ENCODE measurements at regions not wholly inside any gene's neighbourhood (a gene's known extent, or its start where the extent isn't known, plus 50 kb on each side); places are given as distances from the start of the nearest gene placed in this dataset.

GRCh38 chr1:83016354-83016849 is 982.5 kb downstream of the TTLL7 start:
- peaks cover 0 to 19% (median 8%) of the 10 kb centered on the region in 12 donors for H3K9me3 ChIP-seq
- peaks cover 0 to 10% (median 0%) of the 10 kb centered on the region in 12 donors for H3K4me1 ChIP-seq
- TF ChIP-seq, protein P1, sequence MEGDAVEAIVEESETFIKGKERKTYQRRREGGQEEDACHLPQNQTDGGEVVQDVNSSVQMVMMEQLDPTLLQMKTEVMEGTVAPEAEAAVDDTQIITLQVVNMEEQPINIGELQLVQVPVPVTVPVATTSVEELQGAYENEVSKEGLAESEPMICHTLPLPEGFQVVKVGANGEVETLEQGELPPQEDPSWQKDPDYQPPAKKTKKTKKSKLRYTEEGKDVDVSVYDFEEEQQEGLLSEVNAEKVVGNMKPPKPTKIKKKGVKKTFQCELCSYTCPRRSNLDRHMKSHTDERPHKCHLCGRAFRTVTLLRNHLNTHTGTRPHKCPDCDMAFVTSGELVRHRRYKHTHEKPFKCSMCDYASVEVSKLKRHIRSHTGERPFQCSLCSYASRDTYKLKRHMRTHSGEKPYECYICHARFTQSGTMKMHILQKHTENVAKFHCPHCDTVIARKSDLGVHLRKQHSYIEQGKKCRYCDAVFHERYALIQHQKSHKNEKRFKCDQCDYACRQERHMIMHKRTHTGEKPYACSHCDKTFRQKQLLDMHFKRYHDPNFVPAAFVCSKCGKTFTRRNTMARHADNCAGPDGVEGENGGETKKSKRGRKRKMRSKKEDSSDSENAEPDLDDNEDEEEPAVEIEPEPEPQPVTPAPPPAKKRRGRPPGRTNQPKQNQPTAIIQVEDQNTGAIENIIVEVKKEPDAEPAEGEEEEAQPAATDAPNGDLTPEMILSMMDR (IDR thresholded peaks at IDR 0.05), result no peak
- TF ChIP-seq POLR2A (IDR thresholded peaks at IDR 0.05), result no peak
- DNase-seq (no peak), ATAC-seq (no peak)
- intact Hi-C loops (cut with DNase I), result no loop called here
- H3K4me3 ChIP-seq, result no peak overlapping the region
- H3K27me3 ChIP-seq, result no peaks in the 10 kb centered on the region
- no peak overlapping the region for H3K27ac ChIP-seq
- whole genome bisulfite sequencing, 4 donors, result 74 to 91% (median 81%) methylated on average over 1 of the region's 1 CpG
- no peaks in the 10 kb centered on the region for H3K36me3 ChIP-seq

GRCh38 chr1:83015163-83015562 is 983.8 kb downstream of the TTLL7 start:
- WGBS, 4 donors, result 93 to 96% (median 95%) methylated on average over 2 of the region's 2 CpGs
- no peaks in the 10 kb centered on the region for H3K36me3 ChIP-seq
- DNase-seq, result no peak

DNA sequence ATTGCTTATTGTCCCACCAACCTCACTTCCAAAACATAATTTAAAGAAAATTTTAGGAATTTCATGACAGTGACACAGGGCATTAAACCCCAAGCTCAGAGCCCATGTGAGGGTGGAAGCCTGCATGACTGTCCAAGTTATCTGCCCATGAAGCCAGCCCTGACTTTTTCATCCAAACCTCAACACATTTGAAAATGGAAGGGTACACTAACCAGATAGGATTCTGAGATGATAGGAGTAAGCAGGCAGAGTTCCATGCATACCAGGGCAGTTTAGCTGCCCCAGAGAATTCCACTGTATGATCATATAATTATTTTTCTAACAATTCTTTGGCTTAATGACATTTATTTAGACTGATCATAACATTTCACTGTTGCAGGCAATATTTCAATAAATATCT is 986.0 kb downstream of the TTLL7 start:
- Histone ChIP-seq H3K4me1 (peaks cover 0 to 8% (median 0%) of the 10 kb centered on the region in 12 donors), H3K27ac (no peak overlapping the region), H3K9me3 (no peaks in the 10 kb centered on the region), H3K27me3 (no peaks in the 10 kb centered on the region), H3K36me3 (no peaks in the 10 kb centered on the region), H3K4me3 (no peak overlapping the region)
- intact Hi-C loops (cut with DNase I), result no loop called here
- no peak for DNase-seq
- ATAC-seq, result no peak
- no peak for TF ChIP-seq POLR2A (IDR thresholded peaks at IDR 0.05)
- TF ChIP-seq, protein P1 (IDR thresholded peaks at IDR 0.05), result no peak

More at GRCh38 chr1:83015163-83015562, 983.8 kb downstream of the TTLL7 start:
- Histone ChIP-seq H3K4me3 (no peak overlapping the region), H3K27ac (no peak overlapping the region), H3K4me1 (peaks cover 0 to 10% (median 0%) of the 10 kb centered on the region in 12 donors), H3K27me3 (no peaks in the 10 kb centered on the region), H3K9me3 (peaks cover 0 to 8% (median 3%) of the 10 kb centered on the region in 12 donors)
- ATAC-seq, result no peak
- TF ChIP-seq, protein P1 (IDR thresholded peaks at IDR 0.05), result no peak
- TF ChIP-seq POLR2A (IDR thresholded peaks at IDR 0.05), result no peak
- intact Hi-C loops (cut with DNase I), result no loop called here

DNA sequence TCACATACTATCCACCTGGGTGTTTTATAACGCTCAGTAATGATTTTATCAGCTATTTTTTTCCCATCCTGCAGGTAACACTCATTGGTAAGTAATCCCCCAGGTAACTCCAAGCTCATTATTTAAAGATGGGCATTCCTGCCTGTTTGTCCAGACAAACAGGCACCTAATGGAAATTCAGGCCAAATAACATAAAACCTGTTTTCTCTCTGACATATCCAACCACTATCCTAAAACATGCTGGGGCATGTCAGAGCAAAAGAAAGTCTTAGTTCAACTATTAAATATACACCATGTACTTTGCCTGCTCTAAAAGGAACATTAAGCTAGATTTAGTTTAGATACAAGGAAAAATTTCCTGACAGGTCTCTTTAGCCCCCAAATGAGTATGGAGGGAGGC is 987.7 kb downstream of the TTLL7 start:
- Histone ChIP-seq H3K9me3 (no peaks in the 10 kb centered on the region), H3K4me3 (no peak overlapping the region), H3K36me3 (no peaks in the 10 kb centered on the region), H3K27ac (no peak overlapping the region), H3K4me1 (no peaks in the 10 kb centered on the region), H3K27me3 (no peaks in the 10 kb centered on the region)
- intact Hi-C loops (cut with DNase I), result no loop called here
- DNase-seq, result no peak
- ATAC-seq, result no peak
- 91 to 100% (median 97%) methylated on average over 1 of the region's 1 CpG for WGBS, 4 donors
- TF ChIP-seq, protein P1 (IDR thresholded peaks at IDR 0.05), result no peak
- no peak for TF ChIP-seq POLR2A (IDR thresholded peaks at IDR 0.05)
